ENCODE measurements at regions not wholly inside any gene's neighbourhood (a gene's known extent, or its start where the extent isn't known, plus 50 kb on each side); places are given as distances from the start of the nearest gene placed in this dataset.
A peak's percentile ranks its signal among the peaks of the same experiment; 100 is the strongest.

GRCh38 chr6:148140772-148141557, 201.7 kb upstream of the SASH1 start:
- Histone ChIP-seq H3K4me3 (no peak overlapping the region), H3K27ac (no peak overlapping the region), H3K27me3 (no peaks in the 10 kb centered on the region), H3K36me3 (no peaks in the 10 kb centered on the region), H3K9me3 (peaks cover 0 to 10% (median 0%) of the 10 kb centered on the region in 11 donors), H3K4me1 (no peaks in the 10 kb centered on the region)
- ATAC-seq = no peak
- no peak for TF ChIP-seq CTCF (IDR thresholded peaks at IDR 0.05)
- DNase-seq = no peak
- intact Hi-C loops (cut with DNase I) = loop anchor here in 1 of 10 donors (10.0 kb wide), 1 partner anchor 746 kb away; no protein-coding TSS in a partner anchor
- WGBS, 2 donors = 77 to 86% methylated on average over 5 of the region's 5 CpGs

DNA sequence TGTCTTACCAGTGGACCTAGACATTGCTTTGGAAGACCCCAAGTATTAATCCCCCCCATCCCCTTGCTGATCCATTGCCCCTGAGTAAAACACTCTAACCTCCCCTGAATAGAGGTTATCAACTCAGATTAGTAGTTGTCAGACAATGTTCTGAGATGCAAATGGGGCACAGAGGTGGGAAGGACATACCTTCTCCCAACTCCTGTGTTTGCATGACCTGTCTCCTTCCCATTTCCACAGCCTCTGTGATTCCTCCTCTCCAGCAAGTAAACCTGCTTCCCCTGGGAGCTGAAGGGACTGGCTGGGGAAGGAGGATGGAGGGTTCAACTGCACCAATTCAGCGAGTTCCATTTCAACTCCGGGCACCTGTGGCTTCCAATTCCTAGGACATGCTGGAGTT, 199.8 kb upstream of the SASH1 start:
- no peak for DNase-seq
- intact Hi-C loops (cut with DNase I) = loop anchor here in 1 of 10 donors (10.0 kb wide), 1 partner anchor 748 kb away; no protein-coding TSS in a partner anchor
- Histone ChIP-seq H3K27ac (no peak overlapping the region), H3K4me1 (peaks cover 0 to 4% (median 0%) of the 10 kb centered on the region in 9 donors), H3K4me3 (no peak overlapping the region), H3K9me3 (peaks cover 0 to 3% (median 0%) of the 10 kb centered on the region in 11 donors), H3K27me3 (no peaks in the 10 kb centered on the region), H3K36me3 (no peaks in the 10 kb centered on the region)
- no peak for ATAC-seq
- no peak for TF ChIP-seq CTCF (IDR thresholded peaks at IDR 0.05)
- 80 to 93% methylated on average over 2 of the region's 2 CpGs for WGBS, 2 donors

DNA sequence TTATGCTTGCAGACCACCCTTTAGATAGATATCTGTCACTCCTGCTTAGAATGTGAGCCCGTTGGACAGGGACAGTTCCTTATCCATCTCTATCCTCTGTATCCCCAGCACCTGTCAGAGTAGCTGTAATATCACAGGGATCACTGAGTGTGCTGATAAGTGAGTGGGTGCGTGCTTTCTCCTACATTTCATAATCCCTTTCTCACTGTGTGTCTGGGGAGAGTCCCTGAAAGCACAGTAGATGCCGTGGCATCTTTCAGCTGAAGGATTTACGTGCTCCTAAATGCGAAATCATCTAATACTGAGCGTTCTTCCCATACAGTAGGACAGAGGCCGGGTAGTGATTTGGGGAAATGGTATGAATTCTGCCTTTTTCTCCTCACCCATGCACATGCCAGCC, 198.9 kb upstream of the SASH1 start:
- no peak for TF ChIP-seq CTCF (IDR thresholded peaks at IDR 0.05)
- ATAC-seq (no peak), DNase-seq (no peak)
- Histone ChIP-seq H3K27me3 (no peaks in the 10 kb centered on the region), H3K4me1 (peaks cover 0 to 4% (median 0%) of the 10 kb centered on the region in 9 donors), H3K9me3 (no peaks in the 10 kb centered on the region), H3K27ac (no peak overlapping the region), H3K4me3 (no peak overlapping the region), H3K36me3 (no peaks in the 10 kb centered on the region)
- WGBS, 2 donors = 72 to 75% methylated on average over 7 of the region's 7 CpGs
- intact Hi-C loops (cut with DNase I) = loop anchor here in 1 of 10 donors (10.0 kb wide), 1 partner anchor 749 kb away; no protein-coding TSS in a partner anchor

GRCh38 chr6:148144917-148145521, 197.6 kb upstream of the SASH1 start:
- WGBS, 2 donors = 30 to 36% methylated on average over 8 of the region's 8 CpGs
- H3K4me3 ChIP-seq = peak overlapping the region in 1 of 10 donors; percentile 12
- no peaks in the 10 kb centered on the region for H3K9me3 ChIP-seq
- intact Hi-C loops (cut with DNase I) = loop anchor here in 1 of 10 donors (10.0 kb wide), 1 partner anchor 750 kb away; no protein-coding TSS in a partner anchor
- peaks cover 0 to 4% (median 0%) of the 10 kb centered on the region in 9 donors for H3K4me1 ChIP-seq
- no peak overlapping the region for H3K27ac ChIP-seq
- H3K27me3 ChIP-seq = no peaks in the 10 kb centered on the region
- ATAC-seq (peak in 4 of 8 donors; percentile 46 to 59 (median 52)), DNase-seq (peak; percentile 68 to 73)
- TF ChIP-seq CTCF (IDR thresholded peaks at IDR 0.05) = peak; percentile 58 to 89 (median 83)
- no peaks in the 10 kb centered on the region for H3K36me3 ChIP-seq

All from heart right ventricle (tissue), 16 donors.